ENCODE measurements at regions not wholly inside any gene's neighbourhood (a gene's known extent, or its start where the extent isn't known, plus 50 kb on each side); places are given as distances from the start of the nearest gene placed in this dataset.

DNA sequence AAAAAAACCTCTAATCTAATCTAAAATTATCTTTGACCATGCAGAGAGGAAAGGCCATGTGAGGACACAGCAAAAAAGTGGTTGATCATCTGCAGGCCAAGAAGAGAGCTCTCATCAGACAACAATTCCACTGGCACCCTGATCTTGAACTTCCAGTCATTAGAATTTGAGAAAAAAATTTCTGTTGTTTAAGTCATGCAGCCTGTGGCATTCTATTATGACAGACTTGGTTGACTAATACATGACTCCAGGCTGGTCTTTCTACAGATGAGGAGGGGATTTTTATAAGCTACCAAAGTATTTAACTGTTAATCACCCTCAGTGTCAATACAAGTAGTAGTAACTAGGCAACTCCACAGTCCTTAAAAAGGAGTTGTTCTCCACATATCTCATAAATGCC is 358.5 kb upstream of the RGMB start:
- no peak for DNase-seq
- no peak overlapping the region for H3K4me3 ChIP-seq
- no peaks in the 10 kb centered on the region for H3K4me1 ChIP-seq
- no peaks in the 10 kb centered on the region for H3K27me3 ChIP-seq
- H3K9me3 ChIP-seq, result no peaks in the 10 kb centered on the region
- intact Hi-C loops (cut with DNase I; ENCODE audit: low total_unique reads), result no loop called here
- no peak overlapping the region for H3K27ac ChIP-seq
- no peaks in the 10 kb centered on the region for H3K36me3 ChIP-seq
- TF ChIP-seq, protein P1, sequence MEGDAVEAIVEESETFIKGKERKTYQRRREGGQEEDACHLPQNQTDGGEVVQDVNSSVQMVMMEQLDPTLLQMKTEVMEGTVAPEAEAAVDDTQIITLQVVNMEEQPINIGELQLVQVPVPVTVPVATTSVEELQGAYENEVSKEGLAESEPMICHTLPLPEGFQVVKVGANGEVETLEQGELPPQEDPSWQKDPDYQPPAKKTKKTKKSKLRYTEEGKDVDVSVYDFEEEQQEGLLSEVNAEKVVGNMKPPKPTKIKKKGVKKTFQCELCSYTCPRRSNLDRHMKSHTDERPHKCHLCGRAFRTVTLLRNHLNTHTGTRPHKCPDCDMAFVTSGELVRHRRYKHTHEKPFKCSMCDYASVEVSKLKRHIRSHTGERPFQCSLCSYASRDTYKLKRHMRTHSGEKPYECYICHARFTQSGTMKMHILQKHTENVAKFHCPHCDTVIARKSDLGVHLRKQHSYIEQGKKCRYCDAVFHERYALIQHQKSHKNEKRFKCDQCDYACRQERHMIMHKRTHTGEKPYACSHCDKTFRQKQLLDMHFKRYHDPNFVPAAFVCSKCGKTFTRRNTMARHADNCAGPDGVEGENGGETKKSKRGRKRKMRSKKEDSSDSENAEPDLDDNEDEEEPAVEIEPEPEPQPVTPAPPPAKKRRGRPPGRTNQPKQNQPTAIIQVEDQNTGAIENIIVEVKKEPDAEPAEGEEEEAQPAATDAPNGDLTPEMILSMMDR (IDR thresholded peaks at IDR 0.05), result no peak
- TF ChIP-seq POLR2A (IDR thresholded peaks at IDR 0.05), result no peak

DNA sequence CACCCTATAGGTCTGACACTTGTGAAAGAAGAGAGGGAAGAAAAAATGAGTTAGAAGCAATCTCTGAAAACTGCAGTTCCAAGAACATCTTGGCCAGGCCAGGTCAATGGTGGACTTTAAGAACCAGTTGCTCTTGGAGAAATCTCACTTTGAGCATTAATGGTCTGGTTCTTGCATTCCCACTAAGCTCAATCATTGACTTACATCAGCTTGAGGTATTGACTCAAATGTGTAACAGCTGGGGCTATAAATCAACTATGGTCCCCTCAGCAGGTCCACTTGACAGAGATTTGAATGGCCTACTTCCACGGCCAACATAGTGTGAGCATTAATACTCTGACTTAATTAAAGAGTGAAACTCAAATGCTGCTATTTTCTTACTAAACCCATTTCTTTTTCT is 357.8 kb upstream of the RGMB start:
- intact Hi-C loops (cut with DNase I; ENCODE audit: low total_unique reads), result no loop called here
- H3K9me3 ChIP-seq, result no peaks in the 10 kb centered on the region
- no peaks in the 10 kb centered on the region for H3K27me3 ChIP-seq
- H3K4me1 ChIP-seq, result no peaks in the 10 kb centered on the region
- H3K4me3 ChIP-seq, result no peak overlapping the region
- no peak for TF ChIP-seq POLR2A (IDR thresholded peaks at IDR 0.05)
- TF ChIP-seq, protein P1 (IDR thresholded peaks at IDR 0.05), result no peak
- no peaks in the 10 kb centered on the region for H3K36me3 ChIP-seq
- H3K27ac ChIP-seq, result no peak overlapping the region
- no peak for DNase-seq

DNA sequence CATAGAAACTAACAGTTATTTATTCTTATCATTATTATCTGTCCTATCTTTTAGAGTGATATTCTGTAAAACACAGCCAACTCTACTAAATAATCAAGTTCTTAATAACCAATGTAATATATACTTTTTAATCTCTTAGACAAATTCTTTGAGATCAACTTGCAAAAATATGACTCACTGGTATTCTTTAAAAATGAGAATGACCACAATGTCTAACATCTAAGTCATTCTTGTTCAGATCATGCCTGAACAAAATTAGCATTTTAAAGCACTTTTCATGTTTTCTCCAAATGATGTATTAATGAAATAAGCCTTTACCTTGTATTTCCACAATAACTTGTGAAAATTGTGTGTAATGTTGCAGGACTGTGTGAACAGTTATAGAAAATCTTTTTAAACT is 356.9 kb upstream of the RGMB start:
- H3K9me3 ChIP-seq, result no peaks in the 10 kb centered on the region
- no peak overlapping the region for H3K4me3 ChIP-seq
- TF ChIP-seq POLR2A (IDR thresholded peaks at IDR 0.05), result no peak
- TF ChIP-seq, protein P1 (IDR thresholded peaks at IDR 0.05), result no peak
- H3K27me3 ChIP-seq, result no peaks in the 10 kb centered on the region
- no peak for DNase-seq
- no peak overlapping the region for H3K27ac ChIP-seq
- intact Hi-C loops (cut with DNase I; ENCODE audit: low total_unique reads), result no loop called here
- no peaks in the 10 kb centered on the region for H3K4me1 ChIP-seq
- no peaks in the 10 kb centered on the region for H3K36me3 ChIP-seq

DNA sequence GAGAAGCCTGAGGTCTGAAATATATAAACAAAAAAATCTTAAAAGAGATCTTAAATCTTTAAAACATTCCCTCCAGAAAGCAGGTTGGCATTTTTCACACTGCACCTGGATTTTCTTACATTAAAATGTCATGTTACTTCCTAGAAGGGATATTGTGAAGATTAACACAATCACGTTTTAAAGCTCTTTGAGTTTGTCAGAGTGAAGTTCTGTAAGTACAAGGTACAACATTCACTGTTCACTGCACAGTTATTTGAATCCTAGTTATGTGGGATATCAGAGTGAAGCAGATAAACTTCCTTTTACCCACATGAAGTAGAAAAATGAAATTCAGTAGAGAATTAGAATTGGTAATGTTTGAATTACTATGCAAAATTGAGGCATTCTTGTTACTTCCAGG is 353.6 kb upstream of the RGMB start:
- Histone ChIP-seq H3K27ac (no peak overlapping the region), H3K4me3 (no peak overlapping the region), H3K4me1 (no peaks in the 10 kb centered on the region), H3K27me3 (no peaks in the 10 kb centered on the region), H3K9me3 (no peaks in the 10 kb centered on the region), H3K36me3 (no peaks in the 10 kb centered on the region)
- intact Hi-C loops (cut with DNase I; ENCODE audit: low total_unique reads), result no loop called here
- DNase-seq, result no peak
- TF ChIP-seq, protein P1 (IDR thresholded peaks at IDR 0.05), result no peak
- TF ChIP-seq POLR2A (IDR thresholded peaks at IDR 0.05), result no peak

DNA sequence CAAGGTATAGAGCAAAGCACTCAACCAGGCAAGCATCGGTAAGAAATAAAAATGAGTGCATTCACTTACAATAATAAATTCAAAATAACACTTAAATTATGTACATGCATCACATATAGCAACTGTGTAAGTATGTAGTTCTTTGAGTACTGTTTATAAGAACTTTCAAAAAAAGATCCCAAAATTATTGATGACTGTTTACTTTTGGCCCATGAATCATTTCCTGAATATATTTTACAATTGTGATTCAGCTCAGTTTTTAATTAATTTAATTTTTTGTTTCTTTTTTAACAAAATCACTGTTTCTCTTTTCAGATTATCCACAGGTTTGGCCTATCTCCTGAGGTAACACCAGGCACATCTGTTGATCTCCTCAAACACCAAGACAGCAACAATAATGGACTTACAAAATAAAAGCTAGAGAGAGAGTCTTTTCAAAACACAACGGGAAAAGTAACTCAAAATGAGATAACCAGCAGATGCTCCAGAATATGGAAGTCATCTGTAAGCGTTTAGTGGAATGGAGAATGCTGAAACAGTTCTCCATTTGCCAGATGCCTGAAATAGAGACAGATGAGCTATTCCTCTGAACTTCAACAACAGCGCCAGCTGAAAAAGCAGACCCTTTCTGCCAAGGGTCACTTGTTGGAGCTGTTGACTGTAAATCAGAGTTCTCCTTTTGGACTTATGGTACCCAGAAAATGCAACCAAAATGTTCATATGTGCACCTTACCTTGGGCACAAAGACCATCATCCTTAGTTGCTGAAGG is 348.6 kb upstream of the RGMB start:
- H3K27me3 ChIP-seq, result no peaks in the 10 kb centered on the region
- intact Hi-C loops (cut with DNase I; ENCODE audit: low total_unique reads), result no loop called here
- no peak overlapping the region for H3K27ac ChIP-seq
- DNase-seq, result no peak
- H3K4me3 ChIP-seq, result no peak overlapping the region
- no peaks in the 10 kb centered on the region for H3K9me3 ChIP-seq
- no peak for TF ChIP-seq POLR2A (IDR thresholded peaks at IDR 0.05)
- no peaks in the 10 kb centered on the region for H3K4me1 ChIP-seq
- H3K36me3 ChIP-seq, result no peaks in the 10 kb centered on the region

Measured in uterus (tissue), 3 donors.